OCI-LY1 (cell line): ENCODE measurements at regions not wholly inside any gene's neighbourhood (a gene's known extent, or its start where the extent isn't known, plus 50 kb on each side); places are given as distances from the start of the nearest gene placed in this dataset.

Experiments
- H2AFZ ChIP-seq: fragments of 200-600 bp; sonication (generic), shearing (Covaris generic); 2 replicates; pipeline ENCODE4 v1.6.0; 2014; ENCODE audit warnings: antibody characterized with exemption, mild to moderate bottlenecking, low read length
- H3F3A ChIP-seq: fragments of 200-600 bp; sonication (generic), shearing (Covaris generic); 2 replicates; pipeline ENCODE4 v1.6.0; 2014; ENCODE audit warnings: mild to moderate bottlenecking, antibody characterized with exemption, low read length, moderate library complexity; ENCODE audit not compliant: insufficient read depth
- H3K27ac ChIP-seq: fragments of 200-600 bp; sonication (generic); 2 replicates; pipeline ENCODE4 v1.5.1; 2014; ENCODE audit warnings: low read length, mixed run types, mild to moderate bottlenecking, low read depth; ENCODE audit not compliant: poor library complexity, severe bottlenecking
- H3K27me3 ChIP-seq: fragments of 200-600 bp; sonication (generic); 2 replicates; pipeline ENCODE4 v1.6.0; 2014; ENCODE audit warnings: antibody characterized with exemption, mild to moderate bottlenecking, low read length, moderate library complexity; ENCODE audit not compliant: insufficient read depth
- H3K36me3 ChIP-seq: fragments of 200-600 bp; sonication (generic); 2 replicates; pipeline ENCODE4 v1.6.1; 2014; ENCODE audit warnings: mild to moderate bottlenecking, antibody characterized with exemption, low read length, moderate library complexity, mixed read lengths; ENCODE audit not compliant: insufficient read depth
- H3K4me1 ChIP-seq: fragments of 200-600 bp; sonication (generic); 2 replicates; pipeline ENCODE4 v1.5.1; 2014; ENCODE audit warnings: mild to moderate bottlenecking, low read length, moderate library complexity; ENCODE audit not compliant: insufficient read depth, severe bottlenecking
- H3K4me2 ChIP-seq: fragments of 200-600 bp; sonication (generic), shearing (Covaris generic); 2 replicates; pipeline ENCODE4 v1.6.1; 2014; ENCODE audit warnings: low read length
- H3K4me3 ChIP-seq: fragments of 200-600 bp; sonication (generic); 2 replicates; pipeline ENCODE4 v1.5.1; 2014; ENCODE audit warnings: low read length, low read depth, mild to moderate bottlenecking, mixed read lengths; ENCODE audit not compliant: poor library complexity, severe bottlenecking
- H3K79me2 ChIP-seq: fragments of 200-600 bp; shearing (Covaris generic); 2 replicates; pipeline ENCODE4 v1.6.1; 2016; ENCODE audit warnings: mixed run types, low read length, mixed read lengths; ENCODE audit not compliant: insufficient read depth
- H3K9ac ChIP-seq: fragments of 200-600 bp; sonication (generic), shearing (Covaris generic); 2 replicates; pipeline ENCODE4 v1.6.1; 2014; ENCODE audit warnings: mild to moderate bottlenecking, low read length, mixed read lengths
- H3K9me2 ChIP-seq: fragments of 200-600 bp; sonication (generic), shearing (Covaris generic); 2 replicates; pipeline ENCODE4 v1.6.1; 2014; ENCODE audit warnings: low read depth, mild to moderate bottlenecking, low read length, mixed read lengths
- H3K9me3 ChIP-seq: fragments of 200-600 bp; shearing (Covaris generic); 2 replicates; pipeline ENCODE4 v1.6.1; 2014; ENCODE audit warnings: low read length, mixed read lengths
- H4K20me1 ChIP-seq: fragments of 200-600 bp; sonication (generic), shearing (Covaris generic); 2 replicates; pipeline ENCODE4 v1.6.0; 2016; ENCODE audit warnings: mild to moderate bottlenecking, low read length; ENCODE audit not compliant: insufficient read depth
- CTCF ChIP-seq: fragments of 200-600 bp; sonication (generic), shearing (Covaris generic); IDR thresholded peaks from 2 replicates; pipeline ENCODE4 v1.5.1; 2017; ENCODE audit warnings: mild to moderate bottlenecking, antibody characterized with exemption, low read length, moderate library complexity, mixed read lengths
- EZH2 ChIP-seq: fragments of 200-600 bp; sonication (generic), shearing (Covaris generic); IDR thresholded peaks from 2 replicates; pipeline ENCODE4 v1.8.0; 2017; ENCODE audit warnings: borderline replicate concordance, mixed run types, mild to moderate bottlenecking, antibody characterized with exemption, low read length, moderate library complexity, mixed read lengths

- H3K4me3 ChIP-seq: no peak overlapping the region
- H3K9me2 ChIP-seq: no peaks in the 10 kb centered on the region
- no peaks in the 10 kb centered on the region for H3K4me1 ChIP-seq
- no peaks in the 10 kb centered on the region for H3K79me2 ChIP-seq
- H3K9ac ChIP-seq: no peak overlapping the region
- no peak overlapping the region for H3K4me2 ChIP-seq
- no peaks in the 10 kb centered on the region for H3F3A ChIP-seq
- H3K9me3 ChIP-seq: no peaks in the 10 kb centered on the region
- H3K27ac ChIP-seq: no peak overlapping the region
- H2AFZ ChIP-seq: no peak overlapping the region
- no peak for TF ChIP-seq CTCF
- no peak for TF ChIP-seq EZH2
- no peaks in the 10 kb centered on the region for H4K20me1 ChIP-seq
- no peaks in the 10 kb centered on the region for H3K27me3 ChIP-seq
- no peaks in the 10 kb centered on the region for H3K36me3 ChIP-seq
These were observed 62.8 kb upstream of the USP25 start for GRCh38 chr21:15667010-15667409.

GRCh38 chr21:15667819-15668218, 62.0 kb upstream of the USP25 start:
- H3K9ac ChIP-seq: no peak overlapping the region
- H3F3A ChIP-seq: no peaks in the 10 kb centered on the region
- no peaks in the 10 kb centered on the region for H3K36me3 ChIP-seq
- no peak overlapping the region for H3K4me3 ChIP-seq
- no peaks in the 10 kb centered on the region for H3K79me2 ChIP-seq
- no peaks in the 10 kb centered on the region for H3K27me3 ChIP-seq
- H3K4me1 ChIP-seq: no peaks in the 10 kb centered on the region
- H3K27ac ChIP-seq: no peak overlapping the region
- no peak overlapping the region for H2AFZ ChIP-seq
- H4K20me1 ChIP-seq: no peaks in the 10 kb centered on the region
- no peaks in the 10 kb centered on the region for H3K9me2 ChIP-seq
- TF ChIP-seq CTCF (no peak), EZH2 (no peak)
- H3K4me2 ChIP-seq: no peak overlapping the region
- H3K9me3 ChIP-seq: no peaks in the 10 kb centered on the region

GRCh38 chr21:15669247-15669646, 60.5 kb upstream of the USP25 start:
- no peaks in the 10 kb centered on the region for H3K27me3 ChIP-seq
- no peaks in the 10 kb centered on the region for H3K36me3 ChIP-seq
- H3K9me3 ChIP-seq: no peaks in the 10 kb centered on the region
- no peaks in the 10 kb centered on the region for H3K9me2 ChIP-seq
- no peak overlapping the region for H3K4me2 ChIP-seq
- no peak overlapping the region for H3K4me3 ChIP-seq
- H2AFZ ChIP-seq: no peak overlapping the region
- TF ChIP-seq CTCF: no peak
- no peak for TF ChIP-seq EZH2
- H3K27ac ChIP-seq: no peak overlapping the region
- H3F3A ChIP-seq: no peaks in the 10 kb centered on the region
- H3K4me1 ChIP-seq: no peaks in the 10 kb centered on the region
- H3K79me2 ChIP-seq: no peaks in the 10 kb centered on the region
- H3K9ac ChIP-seq: no peak overlapping the region
- H4K20me1 ChIP-seq: no peaks in the 10 kb centered on the region
